Keratinocyte (primary cell): ENCODE measurements at regions not wholly inside any gene's neighbourhood (a gene's known extent, or its start where the extent isn't known, plus 50 kb on each side); places are given as distances from the start of the nearest gene placed in this dataset.

ENCODE experiments used
- DNase-seq: peaks from one replicate; pipeline ENCODE4 v3.0.0-alpha.2; 2011; ENCODE audit warnings: low read depth, missing footprints, low spot score
- FAIRE-seq: peaks from 2 replicates; lab custom pipeline; 2011; peaks lifted over from hg19 to GRCh38; lab: Jason Lieb, UNC
- H2AFZ ChIP-seq: 2 replicates; pipeline ENCODE4 v1.6.0; 2012; ENCODE audit warnings: low read length, control low read depth, inconsistent platforms; ENCODE audit not compliant: control insufficient read depth
- H3K27ac ChIP-seq: 2 replicates; pipeline ENCODE4 v1.5.1; 2011; ENCODE audit warnings: low read length; ENCODE audit not compliant: control insufficient read depth, insufficient read depth
- H3K27me3 ChIP-seq: 3 replicates; pipeline ENCODE4 v1.6.0; 2011; ENCODE audit warnings: low read length; ENCODE audit not compliant: control insufficient read depth, insufficient read depth; ENCODE audit errors: extremely low read depth
- H3K36me3 ChIP-seq, 2 experiments: 2 replicates in 1 of 2; 3 replicates in 1 of 2; pipeline ENCODE4 v1.5.1; 2011; ENCODE audit warnings: low read length in 2 of 2, mild to moderate bottlenecking in 1 of 2; ENCODE audit not compliant: control insufficient read depth in 2 of 2, insufficient read depth in 2 of 2; ENCODE audit errors: extremely low read depth in 1 of 2
- H3K4me1 ChIP-seq: 3 replicates; pipeline ENCODE4 v1.5.1; 2011; ENCODE audit warnings: low read length; ENCODE audit not compliant: control insufficient read depth, insufficient read depth; ENCODE audit errors: extremely low read depth
- H3K4me2 ChIP-seq: 3 replicates; pipeline ENCODE4 v1.6.0; 2011; ENCODE audit warnings: low read depth, low read length; ENCODE audit not compliant: control insufficient read depth, insufficient read depth; ENCODE audit errors: extremely low read depth
- H3K4me3 ChIP-seq, 3 experiments: fragments of 200-600 bp in 1 of 3; sonication (generic) in 1 of 3; 2 replicates in 2 of 3; 3 replicates in 1 of 3; pipeline ENCODE4 v1.5.1; 2011 to 2016; ENCODE audit warnings: low read length in 3 of 3, mild to moderate bottlenecking in 3 of 3, control low read depth in 2 of 3, inconsistent platforms in 1 of 3, low read depth in 1 of 3, mixed read lengths in 1 of 3, mixed run types in 1 of 3, moderate library complexity in 1 of 3; ENCODE audit not compliant: control insufficient read depth in 2 of 3, insufficient read depth in 2 of 3; ENCODE audit errors: extremely low read depth in 1 of 3
- H3K79me2 ChIP-seq: 2 replicates; pipeline ENCODE4 v1.6.0; 2012; ENCODE audit warnings: low read length; ENCODE audit not compliant: control insufficient read depth, insufficient read depth
- H3K9ac ChIP-seq: 3 replicates; pipeline ENCODE4 v1.6.0; 2011; ENCODE audit warnings: low read length; ENCODE audit not compliant: control insufficient read depth, insufficient read depth; ENCODE audit errors: extremely low read depth
- H3K9me1 ChIP-seq: 3 replicates; pipeline ENCODE4 v1.6.0; 2011; ENCODE audit warnings: low read length; ENCODE audit not compliant: control insufficient read depth, insufficient read depth; ENCODE audit errors: extremely low read depth
- H3K9me3 ChIP-seq: 2 replicates; pipeline ENCODE4 v1.5.1; 2012; ENCODE audit warnings: low read depth, low read length; ENCODE audit not compliant: control insufficient read depth
- H4K20me1 ChIP-seq: 3 replicates; pipeline ENCODE4 v1.6.0; 2011; ENCODE audit warnings: low read length; ENCODE audit not compliant: control insufficient read depth, insufficient read depth; ENCODE audit errors: extremely low read depth
- EZH2 ChIP-seq: IDR thresholded peaks from one replicate; pipeline ENCODE4 v1.6.1; 2012; ENCODE audit warnings: inconsistent platforms, mild to moderate bottlenecking, low read length, moderate library complexity
- dilution Hi-C: fragments of 300-500 bp; cut with MboI; formaldehyde crosslinking; loops from one replicate; pipeline ENCODE4 v1.7.0; 2020; ENCODE audit warnings: low sequenced_read_pairs; ENCODE audit not compliant: extremely low pct_ligation_motif_present
- TF ChIP-seq, protein P1 (sequence below), 3 experiments: IDR thresholded peaks in 1 of 3; conservative IDR thresholded peaks in 1 of 3; optimal IDR thresholded peaks in 1 of 3; 2 replicates in 2 of 3; 3 replicates in 1 of 3; pipeline versions ENCODE3 to v1.5.1; 2011; ENCODE audit warnings: low read length in 3 of 3, mild to moderate bottlenecking in 3 of 3, moderate library complexity in 2 of 3, control low read depth in 1 of 3, inconsistent platforms in 1 of 3; ENCODE audit not compliant: insufficient read depth in 2 of 3; ENCODE audit errors: extremely low read depth in 1 of 3

GRCh38 chr10:3699916-3700315 is 85.1 kb downstream of the KLF6 start:
- H4K20me1 ChIP-seq = no peaks in the 10 kb centered on the region
- no peak overlapping the region for H3K4me3 ChIP-seq
- no peak overlapping the region for H2AFZ ChIP-seq
- TF ChIP-seq, protein P1, sequence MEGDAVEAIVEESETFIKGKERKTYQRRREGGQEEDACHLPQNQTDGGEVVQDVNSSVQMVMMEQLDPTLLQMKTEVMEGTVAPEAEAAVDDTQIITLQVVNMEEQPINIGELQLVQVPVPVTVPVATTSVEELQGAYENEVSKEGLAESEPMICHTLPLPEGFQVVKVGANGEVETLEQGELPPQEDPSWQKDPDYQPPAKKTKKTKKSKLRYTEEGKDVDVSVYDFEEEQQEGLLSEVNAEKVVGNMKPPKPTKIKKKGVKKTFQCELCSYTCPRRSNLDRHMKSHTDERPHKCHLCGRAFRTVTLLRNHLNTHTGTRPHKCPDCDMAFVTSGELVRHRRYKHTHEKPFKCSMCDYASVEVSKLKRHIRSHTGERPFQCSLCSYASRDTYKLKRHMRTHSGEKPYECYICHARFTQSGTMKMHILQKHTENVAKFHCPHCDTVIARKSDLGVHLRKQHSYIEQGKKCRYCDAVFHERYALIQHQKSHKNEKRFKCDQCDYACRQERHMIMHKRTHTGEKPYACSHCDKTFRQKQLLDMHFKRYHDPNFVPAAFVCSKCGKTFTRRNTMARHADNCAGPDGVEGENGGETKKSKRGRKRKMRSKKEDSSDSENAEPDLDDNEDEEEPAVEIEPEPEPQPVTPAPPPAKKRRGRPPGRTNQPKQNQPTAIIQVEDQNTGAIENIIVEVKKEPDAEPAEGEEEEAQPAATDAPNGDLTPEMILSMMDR (optimal IDR thresholded peaks at IDR 0.05 in 1 of 3, IDR thresholded peaks at IDR 0.05 in 1 of 3, conservative IDR thresholded peaks at IDR 0.05 in 1 of 3; ENCODE audit: extremely low read depth in 1 of 3, insufficient read depth in 2 of 3, low read length in 3 of 3) = no peak
- TF ChIP-seq EZH2 = no peak
- no peaks in the 10 kb centered on the region for H3K9me1 ChIP-seq
- FAIRE-seq (no peak), DNase-seq (no peak)
- dilution Hi-C loops = no loop called here
- H3K27ac ChIP-seq = no peak overlapping the region
- H3K36me3 ChIP-seq = no peaks in the 10 kb centered on the region
- H3K4me1 ChIP-seq = no peaks in the 10 kb centered on the region
- no peaks in the 10 kb centered on the region for H3K79me2 ChIP-seq
- no peaks in the 10 kb centered on the region for H3K9me3 ChIP-seq
- H3K27me3 ChIP-seq = no peaks in the 10 kb centered on the region
- H3K9ac ChIP-seq = no peak overlapping the region
- H3K4me2 ChIP-seq = no peak overlapping the region

GRCh38 chr10:3698312-3698711 is 86.7 kb downstream of the KLF6 start:
- Histone ChIP-seq H3K36me3 (no peaks in the 10 kb centered on the region), H4K20me1 (no peaks in the 10 kb centered on the region), H3K27ac (no peak overlapping the region), H3K9me1 (no peaks in the 10 kb centered on the region), H3K79me2 (no peaks in the 10 kb centered on the region), H3K27me3 (no peaks in the 10 kb centered on the region), H3K4me2 (no peak overlapping the region), H2AFZ (no peak overlapping the region), H3K9ac (no peak overlapping the region), H3K4me3 (no peak overlapping the region), H3K9me3 (no peaks in the 10 kb centered on the region), H3K4me1 (no peaks in the 10 kb centered on the region)
- no peak for TF ChIP-seq EZH2
- TF ChIP-seq, protein P1 (optimal IDR thresholded peaks at IDR 0.05 in 1 of 3, IDR thresholded peaks at IDR 0.05 in 1 of 3, conservative IDR thresholded peaks at IDR 0.05 in 1 of 3; ENCODE audit: extremely low read depth in 1 of 3, insufficient read depth in 2 of 3, low read length in 3 of 3) = no peak
- dilution Hi-C loops = no loop called here
- no peak for DNase-seq
- FAIRE-seq = no peak
